Activated CD8-positive, alpha-beta T cell treated with anti-CD3 and anti-CD28 coated beads for 36 hours (primary cell): ENCODE measurements at regions not wholly inside any gene's neighbourhood (a gene's known extent, or its start where the extent isn't known, plus 50 kb on each side); places are given as distances from the start of the nearest gene placed in this dataset.

ENCODE experiments used
- ATAC-seq: fragments of 200-7000 bp; cut with Tn5 transposase; one replicate; pipeline ENCODE4 v1.10.0; 2021; ENCODE audit warnings: mild to moderate bottlenecking, moderate library complexity
- CTCF ChIA-PET: fragments of 350-600 bp; sonication (Branson Sonifier 250); formaldehyde crosslinking; loops from one replicate; lab custom pipeline; 2021; ENCODE audit warnings: antibody characterized with exemption; lab: Charles Lee
- POLR2A ChIA-PET: fragments of 350-600 bp; sonication (Branson Sonifier 250); formaldehyde crosslinking; loops from one replicate; lab custom pipeline; 2021; ENCODE audit warnings: antibody characterized with exemption; lab: Charles Lee
- DNase-seq: peaks from one replicate; pipeline ENCODE4 v3.0.0-alpha.2; 2020
- H3K27ac Mint-ChIP-seq: one replicate; pipeline ENCODE4 v1.8.0; 2021; ENCODE audit warnings: mild to moderate bottlenecking, mixed read lengths
- H3K27me3 Mint-ChIP-seq: one replicate; pipeline ENCODE4 v1.8.0; 2021; ENCODE audit warnings: mixed read lengths
- H3K36me3 Mint-ChIP-seq: one replicate; pipeline ENCODE4 v1.8.0; 2021; ENCODE audit warnings: low read depth, mixed read lengths
- H3K4me1 Mint-ChIP-seq: one replicate; pipeline ENCODE4 v1.8.0; 2021; ENCODE audit warnings: low read depth, mixed read lengths
- H3K4me3 Mint-ChIP-seq: one replicate; pipeline ENCODE4 v1.8.0; 2021; ENCODE audit warnings: mild to moderate bottlenecking, moderate library complexity, mixed read lengths
- H3K9me3 Mint-ChIP-seq: one replicate; pipeline ENCODE4 v1.8.0; 2021; ENCODE audit warnings: mixed read lengths
- intact Hi-C: fragments of 100-400 bp; cut with micrococcal nuclease; formaldehyde crosslinking; loops from one replicate; pipeline ENCODE4 v1.10.0; 2022
- TF ChIP-seq, protein P1 (sequence below): fragments of 200-600 bp; IDR thresholded peaks from one replicate; pipeline ENCODE4 v1.8.0; 2022; ENCODE audit warnings: antibody characterized with exemption, mild to moderate bottlenecking

DNA sequence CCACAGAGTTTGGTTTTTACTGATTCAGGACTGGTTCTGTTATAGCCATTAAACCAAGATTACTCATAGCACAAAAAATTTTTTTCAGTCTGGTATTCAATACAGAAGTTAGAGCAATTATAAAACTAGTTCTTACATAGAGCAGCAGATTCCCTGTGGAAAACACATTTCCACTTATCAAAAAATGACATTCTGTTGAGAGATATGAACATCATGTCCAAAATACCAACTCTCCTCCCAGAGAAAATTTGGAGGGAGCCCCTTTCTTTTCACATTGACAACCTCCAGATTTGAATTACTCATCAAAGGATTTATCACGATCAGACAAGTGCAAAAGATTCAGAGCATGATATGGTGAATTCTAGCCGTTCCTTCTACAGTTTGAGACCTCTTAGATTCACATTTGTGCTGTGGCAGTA is 126.8 kb upstream of the SERPINE2 start:
- Mint-ChIP-seq H3K36me3 (no peaks in the 10 kb centered on the region), H3K9me3 (no peaks in the 10 kb centered on the region), H3K4me3 (no peak overlapping the region), H3K27ac (no peak overlapping the region), H3K4me1 (no peaks in the 10 kb centered on the region), H3K27me3 (peaks cover 9% of the 10 kb centered on the region)
- no peak for DNase-seq
- ChIA-PET CTCF (no interaction called here), POLR2A (no interaction called here)
- intact Hi-C loops, result no loop called here
- no peak for ATAC-seq
- TF ChIP-seq, protein P1, sequence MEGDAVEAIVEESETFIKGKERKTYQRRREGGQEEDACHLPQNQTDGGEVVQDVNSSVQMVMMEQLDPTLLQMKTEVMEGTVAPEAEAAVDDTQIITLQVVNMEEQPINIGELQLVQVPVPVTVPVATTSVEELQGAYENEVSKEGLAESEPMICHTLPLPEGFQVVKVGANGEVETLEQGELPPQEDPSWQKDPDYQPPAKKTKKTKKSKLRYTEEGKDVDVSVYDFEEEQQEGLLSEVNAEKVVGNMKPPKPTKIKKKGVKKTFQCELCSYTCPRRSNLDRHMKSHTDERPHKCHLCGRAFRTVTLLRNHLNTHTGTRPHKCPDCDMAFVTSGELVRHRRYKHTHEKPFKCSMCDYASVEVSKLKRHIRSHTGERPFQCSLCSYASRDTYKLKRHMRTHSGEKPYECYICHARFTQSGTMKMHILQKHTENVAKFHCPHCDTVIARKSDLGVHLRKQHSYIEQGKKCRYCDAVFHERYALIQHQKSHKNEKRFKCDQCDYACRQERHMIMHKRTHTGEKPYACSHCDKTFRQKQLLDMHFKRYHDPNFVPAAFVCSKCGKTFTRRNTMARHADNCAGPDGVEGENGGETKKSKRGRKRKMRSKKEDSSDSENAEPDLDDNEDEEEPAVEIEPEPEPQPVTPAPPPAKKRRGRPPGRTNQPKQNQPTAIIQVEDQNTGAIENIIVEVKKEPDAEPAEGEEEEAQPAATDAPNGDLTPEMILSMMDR, result no peak

DNA sequence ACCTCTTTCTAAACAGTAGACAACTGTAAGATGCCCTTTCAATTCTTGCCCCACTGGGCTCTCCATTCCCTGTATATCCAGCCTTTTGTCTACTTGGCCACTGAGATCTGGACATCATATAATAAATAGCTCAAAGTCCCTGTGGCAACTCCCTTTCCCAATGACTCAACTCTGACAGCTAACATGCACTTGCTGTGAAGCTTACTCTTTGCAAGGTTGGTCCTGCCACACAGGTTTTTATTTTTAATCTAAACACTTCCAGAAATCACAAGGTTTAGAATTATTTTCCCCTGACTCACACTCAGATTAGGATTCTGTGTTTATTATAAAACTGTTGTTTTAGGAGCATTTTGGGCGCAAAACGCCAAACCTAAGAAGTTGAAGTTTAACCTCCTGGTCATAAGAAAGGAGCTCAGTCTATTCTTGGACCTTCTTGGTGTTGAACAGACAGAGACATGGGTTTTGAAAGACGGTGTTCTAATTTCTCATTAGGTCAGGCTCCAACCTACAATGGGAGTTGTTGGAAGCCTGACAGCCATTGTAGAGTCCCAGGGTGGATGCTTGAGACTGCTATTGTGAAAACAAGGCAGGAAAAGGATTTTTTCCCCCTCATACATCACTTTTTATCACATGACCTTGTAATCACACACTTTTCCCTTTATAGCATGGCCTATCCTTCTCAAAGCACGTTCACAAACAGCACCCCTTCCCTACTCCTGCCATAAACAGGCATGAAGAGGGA is 124.7 kb upstream of the SERPINE2 start:
- Mint-ChIP-seq H3K4me3 (no peak overlapping the region), H3K4me1 (no peaks in the 10 kb centered on the region), H3K27ac (no peak overlapping the region), H3K27me3 (peaks cover 9% of the 10 kb centered on the region), H3K9me3 (no peaks in the 10 kb centered on the region), H3K36me3 (no peaks in the 10 kb centered on the region)
- intact Hi-C loops, result no loop called here
- ATAC-seq (no peak), DNase-seq (no peak)
- CTCF ChIA-PET, result interaction anchor here (0.6 kb wide), 1 partner anchor 400 kb away, joined by 3 read pairs; no protein-coding TSS in a partner anchor
- POLR2A ChIA-PET, result no interaction called here
- TF ChIP-seq, protein P1, result no peak

DNA sequence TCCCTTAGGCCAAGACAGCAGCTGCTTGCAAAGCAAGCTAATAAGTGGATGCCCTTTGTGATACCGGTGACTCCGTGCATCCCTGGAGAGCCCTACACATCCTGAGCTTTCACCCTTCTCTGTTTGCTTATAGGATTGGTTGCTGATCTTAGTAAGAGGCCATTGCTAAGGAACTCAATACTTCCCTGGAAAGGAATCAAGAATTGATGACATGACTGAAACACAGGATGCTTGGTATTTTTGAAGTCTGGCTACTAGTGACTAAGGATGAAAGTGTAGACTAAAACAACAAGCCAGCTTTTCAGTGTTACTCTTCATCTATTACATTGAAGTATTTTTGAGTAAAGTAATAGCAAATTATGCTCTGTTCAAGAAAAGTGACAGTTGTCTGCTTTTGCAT is 123.0 kb upstream of the SERPINE2 start:
- POLR2A ChIA-PET, result no interaction called here
- CTCF ChIA-PET, result no interaction called here
- H3K36me3 Mint-ChIP-seq, result no peaks in the 10 kb centered on the region

DNA sequence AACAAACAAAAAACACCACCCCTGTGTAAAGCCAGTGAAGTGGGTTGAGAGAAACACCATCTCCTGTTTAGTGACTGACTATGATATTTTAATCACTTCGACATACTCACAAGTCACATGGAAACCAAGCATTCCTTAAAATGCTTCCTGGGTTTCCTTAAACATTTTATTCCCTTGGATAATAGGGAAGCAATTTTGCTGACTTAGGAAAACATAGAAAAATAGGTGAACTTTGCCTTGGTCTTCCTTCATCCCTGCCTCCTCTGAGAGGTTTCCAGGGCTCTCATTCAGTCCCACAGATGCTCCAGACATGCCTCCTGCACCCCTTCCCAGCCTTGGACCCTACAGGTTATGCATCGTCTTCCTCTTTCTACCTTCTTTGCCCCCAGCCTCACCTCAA is 122.6 kb upstream of the SERPINE2 start:
- H3K4me3 Mint-ChIP-seq, result no peak overlapping the region
- CTCF ChIA-PET, result no interaction called here

More for the DNA sequence above, 123.0 kb upstream of the SERPINE2 start:
- Mint-ChIP-seq H3K27me3 (peaks cover 9% of the 10 kb centered on the region), H3K4me3 (no peak overlapping the region), H3K4me1 (no peaks in the 10 kb centered on the region), H3K27ac (no peak overlapping the region), H3K9me3 (no peaks in the 10 kb centered on the region)
- no peak for ATAC-seq
- DNase-seq, result no peak
- TF ChIP-seq, protein P1, result no peak
- intact Hi-C loops, result no loop called here

DNA sequence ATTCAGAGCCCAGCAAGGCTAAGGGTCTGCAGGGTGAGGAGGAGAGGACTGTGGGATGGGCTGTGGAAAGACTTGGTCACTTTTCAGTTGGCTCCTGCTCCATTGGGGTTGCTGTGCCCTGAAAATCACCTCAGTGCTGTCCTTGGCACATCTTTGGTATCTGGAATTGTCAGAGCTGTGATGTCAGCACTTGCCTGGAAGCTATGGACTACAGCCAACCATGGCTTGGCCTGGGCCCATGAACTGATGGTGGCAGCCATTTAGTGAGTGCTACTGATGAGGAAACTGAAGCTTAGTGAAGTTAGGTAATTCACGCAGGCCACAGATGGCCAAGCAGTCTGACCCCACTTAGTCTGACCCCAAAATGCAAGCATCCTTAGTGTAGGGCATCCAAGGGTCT is 121.8 kb upstream of the SERPINE2 start:
- Mint-ChIP-seq H3K4me1 (no peaks in the 10 kb centered on the region), H3K9me3 (no peaks in the 10 kb centered on the region), H3K4me3 (no peak overlapping the region), H3K27ac (no peak overlapping the region), H3K27me3 (peaks cover 8% of the 10 kb centered on the region), H3K36me3 (no peaks in the 10 kb centered on the region)
- TF ChIP-seq, protein P1, result no peak
- POLR2A ChIA-PET, result no interaction called here
- CTCF ChIA-PET, result no interaction called here
- ATAC-seq (no peak), DNase-seq (no peak)
- intact Hi-C loops, result no loop called here

More for the DNA sequence above, 122.6 kb upstream of the SERPINE2 start:
- Mint-ChIP-seq H3K27me3 (peaks cover 8% of the 10 kb centered on the region), H3K27ac (no peak overlapping the region), H3K9me3 (no peaks in the 10 kb centered on the region), H3K4me1 (no peaks in the 10 kb centered on the region), H3K36me3 (no peaks in the 10 kb centered on the region)
- intact Hi-C loops, result no loop called here
- ATAC-seq (no peak), DNase-seq (no peak)
- POLR2A ChIA-PET, result no interaction called here
- TF ChIP-seq, protein P1, result no peak
